Effector CD8-positive, alpha-beta T cell (primary cell): ENCODE measurements at regions not wholly inside any gene's neighbourhood (a gene's known extent, or its start where the extent isn't known, plus 50 kb on each side); places are given as distances from the start of the nearest gene placed in this dataset.
"Not testable (repeated sequence)": the region's sequence is repeated elsewhere in the genome, so short reads cannot be mapped to it uniquely, and the experiment has no call there.

Experiments
- DNase-seq: peaks from one replicate; lab custom pipeline; 2025; lab: John Stamatoyannopoulos, UW

DNA sequence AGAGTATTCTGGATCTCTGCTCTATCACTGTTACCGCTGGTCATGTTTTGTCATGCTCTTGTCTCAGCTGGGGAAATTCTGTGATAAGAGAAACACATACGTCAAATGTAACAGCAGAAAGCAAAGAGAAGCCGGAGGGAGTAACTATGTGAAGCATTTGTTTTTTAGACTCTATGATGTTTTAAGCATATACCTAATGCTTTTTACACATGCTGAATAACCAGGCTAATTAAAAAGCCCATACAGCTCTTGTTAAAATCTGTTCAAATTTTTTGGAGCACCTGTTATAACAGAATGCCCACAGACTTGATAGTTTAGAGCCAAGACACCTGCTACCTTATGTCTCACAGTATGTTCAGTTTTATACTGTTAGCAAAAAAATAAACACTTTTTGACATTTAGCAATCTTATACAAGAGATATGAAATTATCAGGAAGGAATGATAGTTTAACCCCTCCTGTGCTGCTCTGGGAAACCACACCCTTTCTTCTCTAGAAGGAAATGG lies 92.3 kb upstream of the TANK start:
- no peak for DNase-seq

DNA sequence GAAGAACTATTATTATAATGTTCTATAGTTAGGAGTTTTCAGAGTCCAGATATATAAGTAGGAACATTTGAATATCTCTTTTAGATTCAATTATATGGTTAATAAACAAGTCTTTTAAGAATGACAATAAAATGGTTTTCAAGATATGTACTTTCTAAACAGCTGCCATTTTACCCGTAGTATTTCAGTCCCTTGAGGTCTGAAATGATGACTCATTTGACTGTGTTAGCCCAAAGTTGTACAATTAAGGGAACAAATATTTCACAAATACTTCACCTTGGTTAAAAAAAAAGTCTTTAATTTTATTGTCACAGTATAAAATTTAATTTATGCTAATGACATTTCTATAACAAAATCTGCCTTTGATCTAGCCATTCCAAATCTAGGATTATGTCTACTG lies 91.6 kb upstream of the TANK start:
- no peak for DNase-seq

GRCh38 chr2:161070693-161071479 lies 89.3 kb upstream of the TANK start:
- no peak for DNase-seq

GRCh38 chr2:161072436-161072835 lies 87.8 kb upstream of the TANK start:
- DNase-seq = not testable (repeated sequence)

DNA sequence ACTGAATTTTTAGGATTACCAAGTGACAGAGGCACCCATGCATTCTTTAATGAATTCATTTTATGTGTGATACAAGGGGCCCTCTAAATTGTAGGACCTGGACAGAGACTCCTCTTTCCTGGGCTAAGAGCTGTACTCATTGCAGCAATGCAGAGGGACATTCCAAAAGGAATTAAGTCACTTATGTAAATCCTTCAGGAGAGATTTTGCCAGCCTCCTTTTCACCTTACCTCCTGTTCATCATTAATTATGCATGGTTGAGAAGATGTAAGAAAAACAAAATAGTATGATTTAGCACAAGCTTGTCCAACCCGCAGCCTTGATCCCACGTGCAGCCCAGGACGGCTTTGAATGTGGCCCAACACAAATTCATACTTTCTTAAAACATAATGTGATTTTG lies 84.5 kb upstream of the TANK start:
- no peak for DNase-seq

DNA sequence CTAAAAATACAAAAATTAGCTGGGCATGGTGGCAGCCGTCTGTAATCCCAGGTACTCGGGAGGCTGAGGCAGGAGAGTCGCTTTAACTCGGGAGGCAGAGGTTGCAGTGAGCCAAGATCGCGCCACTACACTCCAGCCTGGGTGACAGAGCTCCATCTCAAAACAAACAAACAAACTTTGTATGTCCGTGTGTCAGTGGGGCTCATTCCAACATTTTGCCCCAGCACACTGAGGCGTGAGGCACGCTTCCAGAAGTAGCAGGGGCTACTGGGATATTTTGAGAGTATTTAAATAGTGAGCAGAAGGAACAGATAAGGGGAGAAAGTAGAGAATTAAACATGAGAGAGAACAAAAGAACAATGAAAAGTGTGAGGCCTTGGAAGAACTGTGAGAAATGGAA lies 83.3 kb upstream of the TANK start:
- no peak for DNase-seq

GRCh38 chr2:161077367-161078210 lies 82.6 kb upstream of the TANK start:
- DNase-seq = no peak

- DNase-seq = no peak
Observed at GRCh38 chr2:161078211-161078539, 82.1 kb upstream of the TANK start.

DNA sequence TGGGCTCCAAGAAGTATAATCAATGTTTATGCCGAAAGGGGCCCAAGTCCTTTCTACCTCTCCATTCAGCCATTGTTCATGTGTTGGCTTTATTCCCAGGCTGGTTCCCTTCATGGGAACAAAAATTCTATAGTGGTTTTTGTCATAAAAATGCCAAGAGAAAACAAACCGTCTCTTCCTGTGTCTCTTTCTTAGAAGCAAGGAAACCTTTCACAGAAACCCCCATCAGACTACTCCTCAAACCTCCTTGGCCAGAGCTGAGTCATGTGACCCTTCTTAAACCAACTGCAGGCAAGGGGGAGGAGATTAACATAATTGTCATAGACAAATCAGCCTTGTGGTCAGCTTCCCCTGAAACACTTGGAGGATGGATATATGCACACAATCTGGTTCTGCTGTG lies 75.1 kb upstream of the TANK start:
- no peak for DNase-seq

DNA sequence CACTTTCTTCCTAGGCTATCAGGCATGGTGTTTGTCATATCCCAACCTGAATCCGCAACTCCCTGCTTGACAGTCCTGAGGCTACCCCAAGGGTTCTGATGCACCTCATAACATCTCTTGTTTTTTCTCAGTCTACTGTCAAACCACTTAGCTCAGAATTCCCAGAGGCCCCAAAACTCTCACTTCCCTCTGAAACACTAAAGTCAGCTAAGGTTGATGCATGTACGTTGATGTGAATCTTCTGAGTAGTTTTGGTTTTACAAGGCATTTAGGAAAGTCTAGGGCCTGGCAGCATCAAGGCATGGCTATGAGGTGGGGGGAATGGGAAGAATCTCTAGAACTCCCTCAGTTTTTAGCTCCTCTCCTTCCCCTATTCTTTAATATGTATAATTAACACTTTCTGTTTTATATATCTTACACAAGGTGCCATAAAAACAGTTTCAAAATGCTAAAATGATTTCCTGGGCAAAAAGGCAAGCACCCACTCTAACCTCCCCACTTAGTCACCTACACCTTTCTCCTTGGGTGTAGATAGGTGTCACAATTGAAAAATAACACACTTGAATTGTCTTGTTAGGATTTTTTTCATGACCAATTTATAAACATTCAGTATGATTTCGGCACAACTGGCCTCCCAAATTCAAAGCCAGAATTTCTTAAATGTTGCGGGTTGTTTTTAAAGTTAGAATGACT lies 71.4 kb upstream of the TANK start:
- no peak for DNase-seq

GRCh38 chr2:161090411-161090810 lies 69.8 kb upstream of the TANK start:
- no peak for DNase-seq

- DNase-seq = no peak
Observed at GRCh38 chr2:161095314-161095713, 64.9 kb upstream of the TANK start.

- DNase-seq = no peak
Observed at GRCh38 chr2:161096336-161096735, 63.9 kb upstream of the TANK start.

DNA sequence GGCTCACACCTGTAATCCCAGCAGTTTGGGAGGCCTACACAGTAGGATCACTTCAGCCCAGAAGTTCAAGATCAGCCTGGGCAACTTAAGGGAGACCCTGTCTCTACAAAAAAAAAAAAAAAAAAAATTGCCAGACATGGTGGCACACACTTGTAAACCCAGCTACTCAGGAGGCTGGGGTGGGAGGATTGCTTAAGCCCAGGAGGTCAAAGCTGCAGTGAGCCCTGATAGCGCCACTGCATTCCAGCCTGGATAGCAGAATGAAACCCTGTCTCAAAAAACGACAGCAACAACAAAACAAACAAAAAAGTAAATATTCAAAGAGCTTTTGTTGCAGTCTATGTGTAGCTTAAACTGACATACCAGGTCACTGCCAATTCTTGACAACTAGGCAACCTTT lies 63.1 kb upstream of the TANK start:
- no peak for DNase-seq

DNA sequence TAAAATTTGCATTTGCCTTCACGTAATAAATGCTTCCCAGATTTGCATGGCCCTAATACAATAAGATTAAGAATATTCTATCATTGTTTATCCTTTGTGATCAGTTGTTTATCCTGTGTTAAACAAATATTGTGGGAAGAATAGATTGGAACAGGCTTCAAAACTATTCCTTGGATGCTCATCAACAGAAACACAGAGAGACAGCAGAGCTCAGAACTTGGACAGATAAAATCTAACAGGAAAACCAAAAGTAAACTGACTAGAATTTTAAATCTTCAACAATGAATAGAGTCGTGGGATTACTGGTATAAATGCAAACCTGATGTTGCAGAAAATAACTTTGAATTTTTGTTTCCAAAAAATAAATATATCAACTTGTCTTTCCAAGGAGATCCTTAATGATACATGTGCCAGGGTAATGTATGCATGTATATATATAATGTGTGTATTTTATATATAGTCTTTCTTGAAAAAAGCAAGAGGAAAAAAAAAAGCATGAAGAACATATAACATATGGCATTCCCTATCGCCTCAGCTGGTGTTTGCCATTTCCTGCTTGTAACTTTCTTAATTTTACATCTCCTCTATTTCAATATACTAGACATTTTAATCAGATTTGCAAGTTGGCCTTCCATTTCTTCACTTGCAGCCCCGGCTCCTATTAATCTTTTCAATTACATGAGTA lies 59.9 kb upstream of the TANK start:
- no peak for DNase-seq

GRCh38 chr2:161101406-161101805 lies 58.8 kb upstream of the TANK start:
- DNase-seq = no peak

GRCh38 chr2:161102770-161103450 lies 57.3 kb upstream of the TANK start:
- DNase-seq = no peak

GRCh38 chr2:161103451-161103831 lies 56.8 kb upstream of the TANK start:
- DNase-seq = no peak

GRCh38 chr2:161104054-161104553 lies 56.1 kb upstream of the TANK start:
- no peak for DNase-seq

- no peak for DNase-seq
Observed at GRCh38 chr2:161107265-161107664, 53.0 kb upstream of the TANK start.
